ENCODE measurements at regions not wholly inside any gene's neighbourhood (a gene's known extent, or its start where the extent isn't known, plus 50 kb on each side); places are given as distances from the start of the nearest gene placed in this dataset.

DNA sequence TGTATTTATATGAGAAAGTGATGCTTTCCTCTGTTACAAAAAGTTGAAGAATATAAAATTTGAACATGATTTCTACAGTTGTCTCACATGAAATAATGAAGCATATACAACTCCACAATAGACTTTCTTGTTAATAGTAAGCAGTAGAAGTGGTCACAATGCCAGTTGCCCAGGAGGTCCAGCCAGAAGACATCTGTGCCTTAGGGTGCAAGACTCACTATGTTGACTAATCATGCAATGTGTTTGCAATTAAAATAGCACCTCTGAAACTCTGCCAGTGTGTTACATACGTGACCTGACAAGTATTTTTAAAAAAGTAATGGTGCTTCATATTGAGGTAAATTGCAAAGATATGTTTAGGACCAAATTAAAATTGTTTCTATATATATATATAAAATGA, 547.2 kb downstream of the ETV1 start (continued):
- TF ChIP-seq, protein P1, sequence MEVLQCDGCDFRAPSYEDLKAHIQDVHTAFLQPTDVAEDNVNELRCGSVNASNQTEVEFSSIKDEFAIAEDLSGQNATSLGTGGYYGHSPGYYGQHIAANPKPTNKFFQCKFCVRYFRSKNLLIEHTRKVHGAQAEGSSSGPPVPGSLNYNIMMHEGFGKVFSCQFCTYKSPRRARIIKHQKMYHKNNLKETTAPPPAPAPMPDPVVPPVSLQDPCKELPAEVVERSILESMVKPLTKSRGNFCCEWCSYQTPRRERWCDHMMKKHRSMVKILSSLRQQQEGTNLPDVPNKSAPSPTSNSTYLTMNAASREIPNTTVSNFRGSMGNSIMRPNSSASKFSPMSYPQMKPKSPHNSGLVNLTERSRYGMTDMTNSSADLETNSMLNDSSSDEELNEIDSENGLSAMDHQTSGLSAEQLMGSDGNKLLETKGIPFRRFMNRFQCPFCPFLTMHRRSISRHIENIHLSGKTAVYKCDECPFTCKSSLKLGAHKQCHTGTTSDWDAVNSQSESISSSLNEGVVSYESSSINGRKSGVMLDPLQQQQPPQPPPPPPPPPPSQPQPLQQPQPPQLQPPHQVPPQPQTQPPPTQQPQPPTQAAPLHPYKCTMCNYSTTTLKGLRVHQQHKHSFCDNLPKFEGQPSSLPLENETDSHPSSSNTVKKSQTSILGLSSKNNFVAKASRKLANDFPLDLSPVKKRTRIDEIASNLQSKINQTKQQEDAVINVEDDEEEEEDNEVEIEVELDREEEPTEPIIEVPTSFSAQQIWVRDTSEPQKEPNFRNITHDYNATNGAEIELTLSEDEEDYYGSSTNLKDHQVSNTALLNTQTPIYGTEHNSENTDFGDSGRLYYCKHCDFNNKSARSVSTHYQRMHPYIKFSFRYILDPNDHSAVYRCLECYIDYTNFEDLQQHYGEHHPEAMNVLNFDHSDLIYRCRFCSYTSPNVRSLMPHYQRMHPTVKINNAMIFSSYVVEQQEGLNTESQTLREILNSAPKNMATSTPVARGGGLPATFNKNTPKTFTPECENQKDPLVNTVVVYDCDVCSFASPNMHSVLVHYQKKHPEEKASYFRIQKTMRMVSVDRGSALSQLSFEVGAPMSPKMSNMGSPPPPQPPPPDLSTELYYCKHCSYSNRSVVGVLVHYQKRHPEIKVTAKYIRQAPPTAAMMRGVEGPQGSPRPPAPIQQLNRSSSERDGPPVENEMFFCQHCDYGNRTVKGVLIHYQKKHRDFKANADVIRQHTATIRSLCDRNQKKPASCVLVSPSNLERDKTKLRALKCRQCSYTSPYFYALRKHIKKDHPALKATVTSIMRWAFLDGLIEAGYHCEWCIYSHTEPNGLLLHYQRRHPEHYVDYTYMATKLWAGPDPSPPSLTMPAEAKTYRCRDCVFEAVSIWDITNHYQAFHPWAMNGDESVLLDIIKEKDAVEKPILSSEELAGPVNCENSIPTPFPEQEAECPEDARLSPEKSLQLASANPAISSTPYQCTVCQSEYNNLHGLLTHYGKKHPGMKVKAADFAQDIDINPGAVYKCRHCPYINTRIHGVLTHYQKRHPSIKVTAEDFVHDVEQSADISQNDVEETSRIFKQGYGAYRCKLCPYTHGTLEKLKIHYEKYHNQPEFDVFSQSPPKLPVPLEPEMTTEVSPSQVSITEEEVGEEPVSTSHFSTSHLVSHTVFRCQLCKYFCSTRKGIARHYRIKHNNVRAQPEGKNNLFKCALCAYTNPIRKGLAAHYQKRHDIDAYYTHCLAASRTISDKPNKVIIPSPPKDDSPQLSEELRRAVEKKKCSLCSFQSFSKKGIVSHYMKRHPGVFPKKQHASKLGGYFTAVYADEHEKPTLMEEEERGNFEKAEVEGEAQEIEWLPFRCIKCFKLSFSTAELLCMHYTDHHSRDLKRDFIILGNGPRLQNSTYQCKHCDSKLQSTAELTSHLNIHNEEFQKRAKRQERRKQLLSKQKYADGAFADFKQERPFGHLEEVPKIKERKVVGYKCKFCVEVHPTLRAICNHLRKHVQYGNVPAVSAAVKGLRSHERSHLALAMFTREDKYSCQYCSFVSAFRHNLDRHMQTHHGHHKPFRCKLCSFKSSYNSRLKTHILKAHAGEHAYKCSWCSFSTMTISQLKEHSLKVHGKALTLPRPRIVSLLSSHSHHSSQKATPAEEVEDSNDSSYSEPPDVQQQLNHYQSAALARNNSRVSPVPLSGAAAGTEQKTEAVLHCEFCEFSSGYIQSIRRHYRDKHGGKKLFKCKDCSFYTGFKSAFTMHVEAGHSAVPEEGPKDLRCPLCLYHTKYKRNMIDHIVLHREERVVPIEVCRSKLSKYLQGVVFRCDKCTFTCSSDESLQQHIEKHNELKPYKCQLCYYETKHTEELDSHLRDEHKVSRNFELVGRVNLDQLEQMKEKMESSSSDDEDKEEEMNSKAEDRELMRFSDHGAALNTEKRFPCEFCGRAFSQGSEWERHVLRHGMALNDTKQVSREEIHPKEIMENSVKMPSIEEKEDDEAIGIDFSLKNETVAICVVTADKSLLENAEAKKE (CRISPR knock-in tag; IDR thresholded peaks at IDR 0.05), result no peak
- no peak for TF ChIP-seq CREB1 (CRISPR knock-in tag; IDR thresholded peaks at IDR 0.05; ENCODE audit: low read depth)

DNA sequence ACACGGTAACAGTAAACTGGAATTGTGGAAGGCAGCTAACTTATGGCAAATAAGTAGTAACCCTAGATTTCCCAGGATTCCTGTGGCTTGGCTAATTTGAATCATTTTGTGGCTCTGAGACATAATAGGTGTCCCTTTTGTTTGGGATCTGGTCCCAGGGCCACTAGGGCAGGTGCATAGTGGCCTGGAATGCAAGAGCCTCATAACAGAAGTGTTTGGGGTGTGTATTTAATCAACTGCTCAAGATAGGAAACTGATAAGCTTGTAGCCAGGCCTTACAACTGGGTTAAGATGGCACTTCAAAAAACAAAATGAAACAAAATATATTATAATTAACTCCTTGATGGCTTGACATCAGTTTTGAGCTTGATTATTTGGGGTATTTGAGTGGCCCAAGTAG, 541.8 kb downstream of the ETV1 start:
- no peak for TF ChIP-seq POLR2AphosphoS5 (IDR thresholded peaks at IDR 0.05; ENCODE audit: low read depth)
- TF ChIP-seq, protein P1 (CRISPR knock-in tag; IDR thresholded peaks at IDR 0.05), result no peak
- TF ChIP-seq, protein P2, sequence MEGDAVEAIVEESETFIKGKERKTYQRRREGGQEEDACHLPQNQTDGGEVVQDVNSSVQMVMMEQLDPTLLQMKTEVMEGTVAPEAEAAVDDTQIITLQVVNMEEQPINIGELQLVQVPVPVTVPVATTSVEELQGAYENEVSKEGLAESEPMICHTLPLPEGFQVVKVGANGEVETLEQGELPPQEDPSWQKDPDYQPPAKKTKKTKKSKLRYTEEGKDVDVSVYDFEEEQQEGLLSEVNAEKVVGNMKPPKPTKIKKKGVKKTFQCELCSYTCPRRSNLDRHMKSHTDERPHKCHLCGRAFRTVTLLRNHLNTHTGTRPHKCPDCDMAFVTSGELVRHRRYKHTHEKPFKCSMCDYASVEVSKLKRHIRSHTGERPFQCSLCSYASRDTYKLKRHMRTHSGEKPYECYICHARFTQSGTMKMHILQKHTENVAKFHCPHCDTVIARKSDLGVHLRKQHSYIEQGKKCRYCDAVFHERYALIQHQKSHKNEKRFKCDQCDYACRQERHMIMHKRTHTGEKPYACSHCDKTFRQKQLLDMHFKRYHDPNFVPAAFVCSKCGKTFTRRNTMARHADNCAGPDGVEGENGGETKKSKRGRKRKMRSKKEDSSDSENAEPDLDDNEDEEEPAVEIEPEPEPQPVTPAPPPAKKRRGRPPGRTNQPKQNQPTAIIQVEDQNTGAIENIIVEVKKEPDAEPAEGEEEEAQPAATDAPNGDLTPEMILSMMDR (conservative IDR thresholded peaks at IDR 0.05; ENCODE audit: low read depth in 2 of 2), result no peak
- DNase-seq (ENCODE audit: low spot score) (no peak), ATAC-seq (no peak)
- Histone ChIP-seq H3K27me3 (ENCODE audit: insufficient read depth) (no peaks in the 10 kb centered on the region), H4K20me1 (replicated peaks; ENCODE audit: insufficient read depth) (no peaks in the 10 kb centered on the region), H3F3A (replicated peaks; ENCODE audit: low read depth) (no peaks in the 10 kb centered on the region), H3K36me3 (ENCODE audit: insufficient read depth) (no peaks in the 10 kb centered on the region), H3K4me1 (ENCODE audit: insufficient read depth) (no peaks in the 10 kb centered on the region), H3K4me2 (no peak overlapping the region), H2AFZ (no peak overlapping the region), H3K9me2 (ENCODE audit: insufficient read depth) (no peaks in the 10 kb centered on the region), H3K4me3 (no peak overlapping the region), H3K27ac (ENCODE audit: low read depth) (no peak overlapping the region), H3K79me2 (replicated peaks; ENCODE audit: insufficient read depth) (no peaks in the 10 kb centered on the region)
- H3K4me3 Mint-ChIP-seq, result no peak overlapping the region
- H3K27ac Mint-ChIP-seq, result no peak overlapping the region
- H3K9me3 Mint-ChIP-seq, result no peaks in the 10 kb centered on the region
- H3K27me3 Mint-ChIP-seq (ENCODE audit: insufficient read depth, low read depth, poor library complexity), result no peaks in the 10 kb centered on the region
- H3K36me3 Mint-ChIP-seq (ENCODE audit: low read depth), result no peaks in the 10 kb centered on the region
- H3K4me1 Mint-ChIP-seq, result no peaks in the 10 kb centered on the region

All from GM23338 (cell line).